Renal pelvis (tissue), 1 donor: ENCODE measurements at regions not wholly inside any gene's neighbourhood (a gene's known extent, or its start where the extent isn't known, plus 50 kb on each side); places are given as distances from the start of the nearest gene placed in this dataset.

Source experiments
- DNase-seq: peaks from one replicate; pipeline ENCODE4 v3.0.0-alpha.2; 2013

GRCh38 chr5:167745868-167746267, 545.6 kb upstream of the WWC1 start:
- no peak for DNase-seq

- no peak for DNase-seq
Measured at GRCh38 chr5:167750586-167750985, 540.9 kb upstream of the WWC1 start.

GRCh38 chr5:167752936-167753335, 538.5 kb upstream of the WWC1 start:
- DNase-seq = no peak

GRCh38 chr5:167753725-167754490, 537.5 kb upstream of the WWC1 start:
- no peak for DNase-seq

GRCh38 chr5:167754501-167755021, 536.9 kb upstream of the WWC1 start:
- no peak for DNase-seq

GRCh38 chr5:167755420-167755819, 536.0 kb upstream of the WWC1 start:
- no peak for DNase-seq

- DNase-seq = no peak
Measured at GRCh38 chr5:167759057-167759821, 532.2 kb upstream of the WWC1 start.

- no peak for DNase-seq
Measured at GRCh38 chr5:167763772-167764171, 527.7 kb upstream of the WWC1 start.

- no peak for DNase-seq
Measured at GRCh38 chr5:167764641-167765289, 526.7 kb upstream of the WWC1 start.

- no peak for DNase-seq
Measured at GRCh38 chr5:167765352-167765751, 526.1 kb upstream of the WWC1 start.

GRCh38 chr5:167766957-167767356, 524.5 kb upstream of the WWC1 start:
- no peak for DNase-seq

- DNase-seq = no peak
Measured at GRCh38 chr5:167767795-167768194, 523.6 kb upstream of the WWC1 start.

- DNase-seq = no peak
Measured at GRCh38 chr5:167769846-167770413, 521.5 kb upstream of the WWC1 start.

- DNase-seq = no peak
Measured at GRCh38 chr5:167770461-167770860, 521.0 kb upstream of the WWC1 start.

GRCh38 chr5:167771571-167771970, 519.9 kb upstream of the WWC1 start:
- DNase-seq = no peak

- DNase-seq = no peak
Measured at GRCh38 chr5:167773668-167774301, 517.7 kb upstream of the WWC1 start.

- DNase-seq = no peak
Measured at GRCh38 chr5:167777746-167778145, 513.7 kb upstream of the WWC1 start.

- no peak for DNase-seq
Measured at GRCh38 chr5:167778228-167778627, 513.2 kb upstream of the WWC1 start.

GRCh38 chr5:167779644-167780043, 511.8 kb upstream of the WWC1 start:
- DNase-seq = no peak

GRCh38 chr5:167780177-167780576, 511.3 kb upstream of the WWC1 start:
- DNase-seq = no peak

- DNase-seq = peak; percentile 29
Measured at GRCh38 chr5:167783145-167783817, 508.2 kb upstream of the WWC1 start.
